ENCODE measurements at regions not wholly inside any gene's neighbourhood (a gene's known extent, or its start where the extent isn't known, plus 50 kb on each side); places are given as distances from the start of the nearest gene placed in this dataset.

DNA sequence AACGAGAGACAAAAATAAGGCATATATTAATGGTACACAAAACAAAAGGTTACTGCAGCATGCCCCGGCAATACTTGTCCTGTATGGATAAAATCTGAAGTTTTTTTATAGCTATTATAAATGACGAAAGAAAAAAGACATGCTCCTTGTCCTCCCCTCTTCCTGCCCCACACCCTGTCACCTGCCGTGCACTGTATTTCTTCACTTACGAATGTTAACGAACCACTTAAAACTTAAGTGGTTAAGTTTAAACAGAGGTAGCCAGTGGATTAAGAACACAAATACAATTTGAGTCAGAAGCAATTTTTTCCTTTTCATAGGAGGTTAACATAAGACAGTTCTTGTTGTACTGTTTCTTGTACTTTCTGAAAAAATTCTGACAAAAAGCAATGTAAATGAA is 799.1 kb upstream of the NECTIN3 start:
- H3K9me3 Mint-ChIP-seq = no peaks in the 10 kb centered on the region
- no peak overlapping the region for H3K27ac Mint-ChIP-seq
- peaks cover 4% of the 10 kb centered on the region for H3K4me1 Mint-ChIP-seq
- H3K4me3 ChIP-seq (ENCODE audit: low read length) = no peak overlapping the region
- no peaks in the 10 kb centered on the region for H3K27me3 ChIP-seq (ENCODE audit: control insufficient read depth, insufficient read depth, low read length, poor library complexity, severe bottlenecking)
- TF ChIP-seq, protein P1, sequence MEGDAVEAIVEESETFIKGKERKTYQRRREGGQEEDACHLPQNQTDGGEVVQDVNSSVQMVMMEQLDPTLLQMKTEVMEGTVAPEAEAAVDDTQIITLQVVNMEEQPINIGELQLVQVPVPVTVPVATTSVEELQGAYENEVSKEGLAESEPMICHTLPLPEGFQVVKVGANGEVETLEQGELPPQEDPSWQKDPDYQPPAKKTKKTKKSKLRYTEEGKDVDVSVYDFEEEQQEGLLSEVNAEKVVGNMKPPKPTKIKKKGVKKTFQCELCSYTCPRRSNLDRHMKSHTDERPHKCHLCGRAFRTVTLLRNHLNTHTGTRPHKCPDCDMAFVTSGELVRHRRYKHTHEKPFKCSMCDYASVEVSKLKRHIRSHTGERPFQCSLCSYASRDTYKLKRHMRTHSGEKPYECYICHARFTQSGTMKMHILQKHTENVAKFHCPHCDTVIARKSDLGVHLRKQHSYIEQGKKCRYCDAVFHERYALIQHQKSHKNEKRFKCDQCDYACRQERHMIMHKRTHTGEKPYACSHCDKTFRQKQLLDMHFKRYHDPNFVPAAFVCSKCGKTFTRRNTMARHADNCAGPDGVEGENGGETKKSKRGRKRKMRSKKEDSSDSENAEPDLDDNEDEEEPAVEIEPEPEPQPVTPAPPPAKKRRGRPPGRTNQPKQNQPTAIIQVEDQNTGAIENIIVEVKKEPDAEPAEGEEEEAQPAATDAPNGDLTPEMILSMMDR (conservative IDR thresholded peaks at IDR 0.05) = no peak
- no peak for DNase-seq
- no peak overlapping the region for H3K4me3 Mint-ChIP-seq
- 71 to 83% methylated on average over 1 to 6 of the region's 6 CpGs for WGBS, 2 experiments (ENCODE audit: insufficient coverage in 1 of 2, insufficient read length in 1 of 2)
- H3K4me1 ChIP-seq (ENCODE audit: control insufficient read depth, insufficient read depth, low read length) = no peaks in the 10 kb centered on the region
- no peaks in the 10 kb centered on the region for H3K36me3 ChIP-seq (ENCODE audit: control insufficient read depth, insufficient read depth, low read length)
- H3K9me3 ChIP-seq (ENCODE audit: control insufficient read depth, low read length) = no peaks in the 10 kb centered on the region
- H3K9ac ChIP-seq (ENCODE audit: extremely low read depth, low read length, poor library complexity, severe bottlenecking) = no peak overlapping the region
- H3K27me3 Mint-ChIP-seq (ENCODE audit: insufficient read depth) = no peaks in the 10 kb centered on the region
- no peaks in the 10 kb centered on the region for H3K36me3 Mint-ChIP-seq (ENCODE audit: low read depth)
- no peak overlapping the region for H3K27ac ChIP-seq (ENCODE audit: low read depth, low read length)

DNA sequence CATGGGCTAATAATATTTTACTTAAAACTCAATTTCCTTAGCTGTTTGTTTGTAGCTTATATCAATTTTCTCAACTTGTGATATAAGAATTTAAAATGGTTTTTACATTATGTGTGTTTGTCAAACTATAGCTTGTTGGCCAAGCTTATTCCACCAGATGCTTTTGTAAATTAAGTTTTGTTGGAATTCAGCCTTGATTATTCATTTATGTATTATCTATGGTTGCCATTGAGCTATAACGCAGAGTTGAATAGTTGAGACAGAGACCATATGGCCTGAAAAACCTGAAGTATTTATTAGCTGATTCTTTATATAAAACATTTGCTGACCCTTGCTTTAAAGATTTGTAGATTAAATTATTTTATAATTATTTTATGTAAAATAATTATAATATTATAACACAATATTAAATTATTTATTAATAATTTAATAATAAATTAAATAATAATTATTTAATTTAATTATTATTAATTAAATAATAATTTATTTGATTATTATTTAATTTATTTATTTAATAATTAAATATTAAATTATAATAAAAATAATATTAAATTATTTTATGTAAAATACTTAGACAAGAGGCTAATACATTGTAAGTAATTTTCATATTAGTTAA is 779.6 kb upstream of the NECTIN3 start:
- Mint-ChIP-seq H3K4me1 (peaks cover 3% of the 10 kb centered on the region), H3K4me3 (no peak overlapping the region), H3K27ac (no peak overlapping the region), H3K9me3 (peaks cover 28% of the 10 kb centered on the region), H3K27me3 (ENCODE audit: insufficient read depth) (no peaks in the 10 kb centered on the region), H3K36me3 (ENCODE audit: low read depth) (peaks cover 3% of the 10 kb centered on the region)
- DNase-seq = no peak
- H3K27ac ChIP-seq (ENCODE audit: low read depth, low read length) = no peak overlapping the region
- TF ChIP-seq, protein P1 (conservative IDR thresholded peaks at IDR 0.05) = no peak
- H3K27me3 ChIP-seq (ENCODE audit: control insufficient read depth, insufficient read depth, low read length, poor library complexity, severe bottlenecking) = no peaks in the 10 kb centered on the region
- peaks cover 28% of the 10 kb centered on the region for H3K9me3 ChIP-seq (ENCODE audit: control insufficient read depth, low read length)
- H3K36me3 ChIP-seq (ENCODE audit: control insufficient read depth, insufficient read depth, low read length) = no peaks in the 10 kb centered on the region
- no peak overlapping the region for H3K4me3 ChIP-seq (ENCODE audit: low read length)
- WGBS, 2 experiments (ENCODE audit: insufficient coverage in 1 of 2, insufficient read length in 1 of 2) = 92% methylated on average over 1 of the region's 1 CpG; no CpG with 5 or more reads in 1 of the 2 experiments
- no peaks in the 10 kb centered on the region for H3K4me1 ChIP-seq (ENCODE audit: control insufficient read depth, insufficient read depth, low read length)
- H3K9ac ChIP-seq (ENCODE audit: extremely low read depth, low read length, poor library complexity, severe bottlenecking) = no peak overlapping the region

DNA sequence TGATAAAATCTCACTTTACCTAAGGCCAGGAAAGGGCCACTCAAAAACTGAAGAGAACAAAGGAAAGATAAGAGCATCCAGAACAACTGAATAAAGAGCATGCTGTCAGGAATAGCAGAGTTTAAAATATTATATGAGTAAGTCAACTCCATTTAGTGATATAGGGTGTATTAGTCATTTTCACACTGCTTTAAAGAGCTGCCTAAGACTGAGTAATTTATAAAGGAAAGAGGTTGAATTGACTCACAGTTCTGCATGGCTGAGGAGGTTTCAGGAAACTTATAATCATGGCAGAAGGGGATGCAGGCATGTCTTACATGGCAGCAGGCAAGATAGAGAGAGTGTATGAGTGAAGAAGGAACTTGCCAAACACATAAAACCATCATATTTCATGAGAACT is 778.0 kb upstream of the NECTIN3 start:
- Mint-ChIP-seq H3K9me3 (peaks cover 25% of the 10 kb centered on the region), H3K27me3 (ENCODE audit: insufficient read depth) (no peaks in the 10 kb centered on the region), H3K4me3 (no peak overlapping the region), H3K27ac (no peak overlapping the region), H3K4me1 (peaks cover 3% of the 10 kb centered on the region), H3K36me3 (ENCODE audit: low read depth) (peaks cover 3% of the 10 kb centered on the region)
- H3K36me3 ChIP-seq (ENCODE audit: control insufficient read depth, insufficient read depth, low read length) = no peaks in the 10 kb centered on the region
- H3K9me3 ChIP-seq (ENCODE audit: control insufficient read depth, low read length) = peaks cover 22% of the 10 kb centered on the region
- H3K4me3 ChIP-seq (ENCODE audit: low read length) = no peak overlapping the region
- H3K27me3 ChIP-seq (ENCODE audit: control insufficient read depth, insufficient read depth, low read length, poor library complexity, severe bottlenecking) = no peaks in the 10 kb centered on the region
- no peaks in the 10 kb centered on the region for H3K4me1 ChIP-seq (ENCODE audit: control insufficient read depth, insufficient read depth, low read length)
- DNase-seq = no peak
- TF ChIP-seq, protein P1 (conservative IDR thresholded peaks at IDR 0.05) = no peak
- H3K9ac ChIP-seq (ENCODE audit: extremely low read depth, low read length, poor library complexity, severe bottlenecking) = no peak overlapping the region
- no peak overlapping the region for H3K27ac ChIP-seq (ENCODE audit: low read depth, low read length)

Data from endodermal cell (in vitro differentiated cells).